Neural cell (in vitro differentiated cells): ENCODE measurements at regions not wholly inside any gene's neighbourhood (a gene's known extent, or its start where the extent isn't known, plus 50 kb on each side); places are given as distances from the start of the nearest gene placed in this dataset.

Experiments
- EP300 ChIP-seq: fragments of 450-650 bp; conservative IDR thresholded peaks from 2 replicates; pipeline ENCODE4 v1.6.1; 2014; ENCODE audit warnings: antibody characterized with exemption, mild to moderate bottlenecking, moderate library complexity; ENCODE audit not compliant: poor library complexity, severe bottlenecking
- EZH2 ChIP-seq: fragments of 200-600, 300-800 bp; shearing (Covaris generic), sonication (generic); IDR thresholded peaks from 2 replicates; pipeline ENCODE4 v1.6.1; 2014; ENCODE audit warnings: antibody characterized with exemption, low read length, borderline replicate concordance, mild to moderate bottlenecking; ENCODE audit not compliant: insufficient read depth, poor library complexity, severe bottlenecking
- MXI1 ChIP-seq: fragments of 450-650 bp; conservative IDR thresholded peaks from 2 replicates; pipeline ENCODE4 v1.6.1; 2014; ENCODE audit warnings: antibody characterized with exemption, mild to moderate bottlenecking; ENCODE audit not compliant: poor library complexity, severe bottlenecking
- POLR2AphosphoS5 ChIP-seq: IDR thresholded peaks from 2 replicates; pipeline ENCODE4 v1.6.1; 2012
- RAD21 ChIP-seq: fragments of 450-650 bp; conservative IDR thresholded peaks from 2 replicates; pipeline ENCODE4 v1.6.1; 2014; ENCODE audit warnings: antibody characterized with exemption, mild to moderate bottlenecking, moderate library complexity
- SMC3 ChIP-seq: fragments of 450-650 bp; conservative IDR thresholded peaks from 2 replicates; pipeline ENCODE4 v1.6.1; 2014; ENCODE audit warnings: antibody characterized with exemption, mild to moderate bottlenecking, moderate library complexity; ENCODE audit not compliant: poor library complexity
- TAF1 ChIP-seq: IDR thresholded peaks from 2 replicates; pipeline ENCODE4 v1.6.1; 2012; ENCODE audit warnings: low read depth
- TF ChIP-seq, protein P1 (sequence below): fragments of 450-650 bp; IDR thresholded peaks from 2 replicates; pipeline ENCODE4 v1.5.1; 2014; ENCODE audit warnings: antibody characterized with exemption, mild to moderate bottlenecking, moderate library complexity; ENCODE audit not compliant: poor library complexity, severe bottlenecking
- TF ChIP-seq, protein P2 (sequence below): IDR thresholded peaks from 2 replicates; pipeline ENCODE4 v1.6.1; 2012; ENCODE audit warnings: borderline replicate concordance

DNA sequence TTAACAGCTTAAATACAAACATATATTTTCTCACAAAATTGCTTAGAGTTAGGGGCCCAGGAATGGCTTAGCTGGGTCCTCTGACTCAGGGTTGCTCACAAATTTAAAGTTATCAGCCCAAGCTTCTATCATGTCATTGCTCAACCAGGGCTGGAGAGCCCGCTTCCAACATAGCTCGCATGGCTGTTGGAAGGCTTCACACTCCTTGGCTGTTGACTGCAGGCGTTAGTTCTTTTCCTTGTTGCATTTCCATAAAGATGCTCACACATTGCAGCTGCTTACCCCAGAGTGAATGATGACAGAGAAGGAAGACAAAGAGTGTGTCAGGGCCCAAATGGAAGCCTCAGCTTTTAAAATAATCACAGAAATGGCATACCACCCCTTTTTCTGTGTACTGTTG is 62.9 kb upstream of the TFPI start:
- TF ChIP-seq, protein P1, sequence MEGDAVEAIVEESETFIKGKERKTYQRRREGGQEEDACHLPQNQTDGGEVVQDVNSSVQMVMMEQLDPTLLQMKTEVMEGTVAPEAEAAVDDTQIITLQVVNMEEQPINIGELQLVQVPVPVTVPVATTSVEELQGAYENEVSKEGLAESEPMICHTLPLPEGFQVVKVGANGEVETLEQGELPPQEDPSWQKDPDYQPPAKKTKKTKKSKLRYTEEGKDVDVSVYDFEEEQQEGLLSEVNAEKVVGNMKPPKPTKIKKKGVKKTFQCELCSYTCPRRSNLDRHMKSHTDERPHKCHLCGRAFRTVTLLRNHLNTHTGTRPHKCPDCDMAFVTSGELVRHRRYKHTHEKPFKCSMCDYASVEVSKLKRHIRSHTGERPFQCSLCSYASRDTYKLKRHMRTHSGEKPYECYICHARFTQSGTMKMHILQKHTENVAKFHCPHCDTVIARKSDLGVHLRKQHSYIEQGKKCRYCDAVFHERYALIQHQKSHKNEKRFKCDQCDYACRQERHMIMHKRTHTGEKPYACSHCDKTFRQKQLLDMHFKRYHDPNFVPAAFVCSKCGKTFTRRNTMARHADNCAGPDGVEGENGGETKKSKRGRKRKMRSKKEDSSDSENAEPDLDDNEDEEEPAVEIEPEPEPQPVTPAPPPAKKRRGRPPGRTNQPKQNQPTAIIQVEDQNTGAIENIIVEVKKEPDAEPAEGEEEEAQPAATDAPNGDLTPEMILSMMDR: no peak
- TF ChIP-seq EP300 (no peak), TAF1 (no peak), POLR2AphosphoS5 (no peak), EZH2 (no peak), SMC3 (no peak), MXI1 (no peak), RAD21 (no peak)
- TF ChIP-seq, protein P2, sequence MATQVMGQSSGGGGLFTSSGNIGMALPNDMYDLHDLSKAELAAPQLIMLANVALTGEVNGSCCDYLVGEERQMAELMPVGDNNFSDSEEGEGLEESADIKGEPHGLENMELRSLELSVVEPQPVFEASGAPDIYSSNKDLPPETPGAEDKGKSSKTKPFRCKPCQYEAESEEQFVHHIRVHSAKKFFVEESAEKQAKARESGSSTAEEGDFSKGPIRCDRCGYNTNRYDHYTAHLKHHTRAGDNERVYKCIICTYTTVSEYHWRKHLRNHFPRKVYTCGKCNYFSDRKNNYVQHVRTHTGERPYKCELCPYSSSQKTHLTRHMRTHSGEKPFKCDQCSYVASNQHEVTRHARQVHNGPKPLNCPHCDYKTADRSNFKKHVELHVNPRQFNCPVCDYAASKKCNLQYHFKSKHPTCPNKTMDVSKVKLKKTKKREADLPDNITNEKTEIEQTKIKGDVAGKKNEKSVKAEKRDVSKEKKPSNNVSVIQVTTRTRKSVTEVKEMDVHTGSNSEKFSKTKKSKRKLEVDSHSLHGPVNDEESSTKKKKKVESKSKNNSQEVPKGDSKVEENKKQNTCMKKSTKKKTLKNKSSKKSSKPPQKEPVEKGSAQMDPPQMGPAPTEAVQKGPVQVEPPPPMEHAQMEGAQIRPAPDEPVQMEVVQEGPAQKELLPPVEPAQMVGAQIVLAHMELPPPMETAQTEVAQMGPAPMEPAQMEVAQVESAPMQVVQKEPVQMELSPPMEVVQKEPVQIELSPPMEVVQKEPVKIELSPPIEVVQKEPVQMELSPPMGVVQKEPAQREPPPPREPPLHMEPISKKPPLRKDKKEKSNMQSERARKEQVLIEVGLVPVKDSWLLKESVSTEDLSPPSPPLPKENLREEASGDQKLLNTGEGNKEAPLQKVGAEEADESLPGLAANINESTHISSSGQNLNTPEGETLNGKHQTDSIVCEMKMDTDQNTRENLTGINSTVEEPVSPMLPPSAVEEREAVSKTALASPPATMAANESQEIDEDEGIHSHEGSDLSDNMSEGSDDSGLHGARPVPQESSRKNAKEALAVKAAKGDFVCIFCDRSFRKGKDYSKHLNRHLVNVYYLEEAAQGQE: no peak
